Stimulated activated CD8-positive, alpha-beta memory T cell treated with anti-CD3 and anti-CD28 coated beads, Interleukin-12 subunit alpha, Interleukin-12 subunit beta, amount 100 ng/mL, for 4 hours (primary cell): ENCODE measurements at regions not wholly inside any gene's neighbourhood (a gene's known extent, or its start where the extent isn't known, plus 50 kb on each side); places are given as distances from the start of the nearest gene placed in this dataset.
A peak's percentile ranks its signal among the peaks of the same experiment; 100 is the strongest.

Experiments used
- DNase-seq: peaks from one replicate; pipeline ENCODE4 v3.0.0-alpha.2; 2020; ENCODE audit warnings: low read depth

DNA sequence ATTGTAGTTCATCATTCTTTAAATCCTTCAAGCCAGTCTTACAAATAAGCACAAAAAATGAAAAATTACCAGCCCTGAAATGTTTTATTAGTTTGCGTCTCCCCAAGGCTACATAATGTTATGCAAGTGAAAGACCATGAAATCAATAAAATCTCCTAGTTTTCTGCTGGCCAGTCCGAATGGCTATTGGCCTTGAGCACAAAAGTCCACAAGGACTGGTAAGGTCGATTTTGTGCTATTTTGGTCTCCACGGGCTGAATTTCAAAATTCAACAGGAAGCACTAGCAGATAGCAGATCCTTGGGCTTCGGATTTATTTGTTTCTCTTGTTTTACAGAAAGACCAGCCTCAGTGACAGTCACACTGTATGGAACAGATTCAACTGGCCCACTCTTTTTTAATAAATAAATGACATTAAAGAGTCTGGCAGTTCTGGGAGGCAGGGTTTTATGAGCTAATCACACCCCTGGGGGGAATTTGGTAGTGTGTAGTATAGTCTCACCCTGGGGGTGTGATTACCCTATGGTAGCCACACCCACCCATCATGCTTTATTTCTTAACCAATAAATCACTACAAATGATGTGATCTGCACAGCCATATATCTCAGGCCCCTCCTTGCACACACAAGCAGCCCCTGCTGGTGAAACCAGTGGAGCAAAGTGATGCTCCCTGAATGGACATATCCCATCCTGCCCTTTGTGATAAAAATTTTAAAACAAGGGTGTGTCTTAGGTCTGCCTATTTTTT is 51.1 kb upstream of the TMEM33 start:
- DNase-seq, result no peak

DNA sequence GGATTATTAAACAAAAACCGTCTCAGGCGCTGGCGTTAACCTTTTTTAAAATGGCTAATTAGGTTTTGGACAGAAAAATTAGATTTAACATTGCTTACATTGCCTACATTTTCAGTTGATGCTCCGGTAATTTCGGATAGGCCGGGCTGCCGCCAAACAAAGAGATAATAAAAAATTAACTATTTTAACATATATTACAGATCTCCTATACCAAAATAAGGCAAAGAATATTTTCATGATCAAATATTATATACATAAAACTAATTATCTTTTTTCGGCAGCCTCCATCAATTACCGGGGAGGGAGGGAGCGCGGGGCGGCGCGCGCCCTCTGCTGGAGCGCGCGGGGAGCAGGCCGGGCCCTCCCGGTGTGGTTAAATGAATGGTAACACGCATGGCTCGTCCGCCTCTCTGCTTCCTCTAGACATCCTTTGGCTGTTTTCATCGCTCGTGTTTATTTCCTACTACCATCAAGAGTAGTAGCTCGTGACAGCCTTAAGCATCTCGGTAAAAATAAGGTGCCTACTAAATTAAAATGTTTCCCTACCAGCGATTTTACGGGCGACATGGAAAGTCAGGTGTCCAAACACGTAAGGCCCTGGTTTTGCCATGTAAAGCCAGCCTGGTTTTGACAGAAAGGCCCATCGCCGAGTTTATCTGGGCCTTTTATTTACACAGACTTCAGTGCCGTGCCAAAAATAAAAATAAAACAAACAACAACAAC is 52.4 kb upstream of the TMEM33 start:
- DNase-seq, result peak; percentile 14

DNA sequence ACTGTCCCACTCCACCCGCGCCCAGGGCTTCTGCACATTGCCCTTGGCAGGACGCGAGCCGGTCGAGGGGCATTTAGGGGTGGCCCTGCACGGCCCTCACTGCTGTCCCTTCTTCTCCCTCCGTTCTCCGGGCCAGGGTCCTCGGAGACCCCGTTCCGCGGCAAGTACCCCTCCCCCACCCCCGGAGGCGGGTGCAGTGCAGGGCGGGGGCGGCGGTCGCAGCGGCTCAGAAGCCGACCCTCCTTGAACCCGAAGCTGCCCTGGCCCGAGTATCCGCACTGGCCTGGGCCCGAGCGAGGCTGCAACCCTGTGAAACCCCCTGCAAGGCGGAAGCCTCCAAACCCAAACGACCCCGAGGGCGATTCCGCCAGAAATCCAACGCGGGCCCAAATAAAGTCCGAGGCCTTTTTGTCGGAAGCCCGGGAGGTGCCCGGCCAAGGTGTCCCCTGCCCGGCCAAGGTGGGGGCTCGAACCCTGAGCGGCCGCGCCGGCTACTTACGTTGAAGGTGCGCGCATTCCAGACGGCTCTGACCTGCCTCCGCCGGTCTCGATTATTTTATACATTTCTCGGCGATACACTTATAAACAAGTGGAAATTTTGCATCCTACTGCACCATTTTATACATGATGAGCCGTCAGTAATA is 53.1 kb upstream of the TMEM33 start:
- no peak for DNase-seq

DNA sequence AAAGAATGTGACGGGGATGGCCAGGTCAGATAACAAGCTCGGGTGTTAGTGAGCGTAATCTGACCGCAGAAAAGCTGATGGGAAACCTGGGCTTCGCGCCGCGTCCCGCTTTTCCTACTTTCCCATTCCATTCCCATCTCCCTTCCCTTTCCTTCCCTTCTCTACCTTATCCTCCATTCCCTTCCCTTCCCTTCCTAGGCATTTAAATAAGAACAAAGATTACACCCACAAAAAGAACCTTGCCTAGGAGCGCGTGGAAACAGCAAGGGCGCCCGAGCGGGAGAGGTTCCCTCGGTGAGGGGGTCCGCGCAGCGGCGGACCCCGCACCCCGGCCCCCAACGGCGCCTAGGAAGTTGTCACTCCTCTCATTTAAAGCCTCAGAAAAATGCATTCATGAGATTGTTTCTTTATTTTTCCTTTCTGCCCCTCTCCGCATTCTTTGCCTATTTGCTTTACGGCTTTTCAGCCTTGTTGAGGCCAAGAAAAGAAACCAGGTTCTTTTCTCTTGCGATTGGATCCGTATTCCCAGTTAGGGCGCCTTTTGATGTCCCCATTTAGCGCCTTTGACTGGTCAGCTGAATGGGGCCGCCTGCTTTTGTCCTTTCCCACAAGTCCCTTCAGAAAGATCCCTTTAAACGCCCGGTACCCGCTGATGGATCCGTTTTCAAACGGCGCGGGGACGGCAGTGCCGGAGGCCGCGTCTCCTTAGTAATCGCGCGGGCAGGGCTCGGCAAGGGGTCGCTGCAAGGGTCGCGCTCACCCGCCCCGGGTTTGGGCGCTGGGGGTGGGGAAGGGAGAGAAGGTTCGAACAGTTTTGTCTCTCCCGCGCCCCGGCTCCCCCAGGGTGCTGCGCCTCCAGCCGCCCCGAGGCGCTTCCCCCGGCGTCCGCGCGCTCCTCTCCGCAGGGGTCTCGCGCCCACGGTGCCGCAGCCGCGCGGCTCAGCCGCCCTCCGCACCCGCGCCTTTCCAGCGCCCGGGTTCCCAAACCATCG is 54.1 kb upstream of the TMEM33 start:
- DNase-seq, result no peak

DNA sequence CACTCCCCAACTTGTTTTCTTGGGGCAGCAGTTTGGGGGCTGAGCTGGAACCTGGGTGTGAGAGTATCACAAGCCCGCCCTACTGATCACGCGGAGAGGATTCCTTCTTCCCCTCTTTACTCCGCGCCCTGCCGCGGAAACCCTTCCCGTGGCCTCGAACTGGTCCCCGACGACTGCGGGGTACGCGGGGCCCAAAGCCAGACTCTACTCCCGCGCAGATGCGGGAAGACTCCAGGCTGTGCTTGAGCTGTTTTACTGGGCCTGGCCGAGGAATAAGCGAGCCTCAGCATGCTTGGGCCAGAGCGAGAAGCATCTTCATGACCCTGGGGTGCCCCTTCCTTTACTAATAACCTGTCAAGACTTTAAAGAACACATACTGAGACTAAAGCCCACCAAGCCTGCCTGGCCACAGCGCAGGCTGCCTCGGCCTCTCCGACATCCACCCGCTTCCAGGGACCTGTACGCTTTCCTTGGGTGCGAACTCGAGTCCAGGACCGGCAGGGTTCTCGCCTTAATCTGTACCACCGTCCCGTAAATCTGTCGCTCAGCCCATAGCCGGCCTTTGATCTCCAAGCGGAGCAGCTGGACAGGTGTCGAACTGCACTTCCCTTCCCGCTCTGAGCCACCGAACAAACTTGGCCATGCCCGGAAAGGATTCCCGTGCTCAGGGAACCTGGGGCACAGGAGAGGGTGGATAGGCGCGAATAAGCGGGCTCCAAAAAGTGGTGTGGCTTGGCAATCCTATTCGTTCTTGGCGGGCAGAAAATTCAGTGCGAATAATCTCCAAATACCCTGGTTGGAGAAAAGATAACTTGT is 55.0 kb upstream of the TMEM33 start:
- no peak for DNase-seq

DNA sequence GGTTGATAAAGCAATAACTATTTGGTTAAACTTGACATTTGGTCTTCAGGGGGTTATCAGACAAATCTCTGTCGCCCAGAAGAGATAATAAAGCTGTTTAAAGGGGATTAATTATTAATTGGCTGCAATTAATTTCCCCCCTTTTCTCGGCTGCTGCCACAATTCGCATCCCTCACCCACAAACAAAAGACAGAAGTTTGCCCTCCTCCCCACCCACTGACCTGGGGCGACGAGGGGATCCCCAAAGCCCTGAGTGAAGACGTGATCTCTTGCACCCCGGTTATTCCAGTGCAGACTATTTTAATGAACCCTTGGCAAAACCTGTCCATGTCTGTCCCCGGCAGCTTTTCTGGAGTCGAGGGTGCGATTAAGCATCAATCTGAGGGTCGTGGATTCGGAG is 55.7 kb upstream of the TMEM33 start:
- no peak for DNase-seq

DNA sequence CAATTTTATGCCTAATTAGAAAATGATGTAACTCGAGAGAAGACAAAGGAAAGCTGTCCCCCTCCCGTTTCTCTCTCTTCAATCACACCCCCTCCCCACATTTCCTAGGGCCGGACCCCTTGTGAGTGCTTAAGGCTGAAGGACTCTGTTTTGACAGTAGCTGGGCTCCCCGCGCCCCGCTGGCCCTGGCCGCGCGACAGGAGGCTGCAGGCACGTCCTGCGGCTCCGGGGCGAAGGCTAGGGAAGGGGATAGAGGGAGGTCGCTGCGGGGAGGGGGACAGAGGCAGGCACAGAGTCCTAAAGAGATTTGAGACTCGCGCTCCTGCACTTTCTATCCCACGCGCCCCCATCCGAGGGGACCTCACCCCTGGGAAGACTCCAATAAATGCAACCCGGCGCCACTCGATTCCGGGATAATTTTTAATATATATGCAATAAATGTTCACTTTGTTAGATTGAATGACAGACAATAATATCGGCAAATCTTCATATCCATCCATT is 56.2 kb upstream of the TMEM33 start:
- DNase-seq, result no peak

DNA sequence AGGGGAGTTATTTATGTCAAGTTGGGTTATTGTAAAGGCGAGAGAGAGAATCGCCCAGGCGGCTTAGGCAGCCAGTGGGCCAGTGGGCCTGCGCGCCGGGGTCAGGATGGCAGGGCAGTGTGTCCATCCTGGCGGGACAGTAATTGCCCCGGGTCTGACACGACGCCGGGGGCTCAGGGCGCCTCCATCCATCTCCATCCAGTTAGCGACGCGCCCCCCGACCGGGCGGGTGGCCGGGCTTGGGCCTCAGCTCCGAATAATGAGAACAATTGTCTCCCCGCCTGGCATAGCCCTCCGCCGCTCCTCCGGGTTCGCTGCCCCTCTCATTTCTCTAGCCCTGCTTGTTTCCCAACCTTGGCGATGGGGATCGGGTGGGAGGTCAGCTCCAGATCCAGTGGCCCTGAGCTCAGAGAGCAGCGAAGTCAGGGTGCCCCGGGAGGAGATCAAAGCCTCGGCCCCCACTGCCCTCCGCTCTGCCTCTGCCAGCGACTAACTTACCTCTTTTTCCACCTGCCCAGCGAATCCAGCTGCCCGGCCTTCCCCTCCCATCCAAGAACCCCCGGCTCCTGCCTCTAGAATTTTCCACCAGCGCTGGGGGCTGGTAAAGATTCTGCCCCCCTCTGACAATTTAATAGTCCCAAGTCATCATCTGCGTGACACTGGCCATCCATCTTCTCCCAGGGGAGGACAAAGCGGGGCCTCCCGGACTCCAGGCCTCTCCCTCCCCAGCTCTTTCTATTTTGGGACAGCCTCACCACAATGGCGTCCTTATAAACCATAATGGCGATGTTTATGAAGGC is 56.9 kb upstream of the TMEM33 start:
- DNase-seq, result no peak

DNA sequence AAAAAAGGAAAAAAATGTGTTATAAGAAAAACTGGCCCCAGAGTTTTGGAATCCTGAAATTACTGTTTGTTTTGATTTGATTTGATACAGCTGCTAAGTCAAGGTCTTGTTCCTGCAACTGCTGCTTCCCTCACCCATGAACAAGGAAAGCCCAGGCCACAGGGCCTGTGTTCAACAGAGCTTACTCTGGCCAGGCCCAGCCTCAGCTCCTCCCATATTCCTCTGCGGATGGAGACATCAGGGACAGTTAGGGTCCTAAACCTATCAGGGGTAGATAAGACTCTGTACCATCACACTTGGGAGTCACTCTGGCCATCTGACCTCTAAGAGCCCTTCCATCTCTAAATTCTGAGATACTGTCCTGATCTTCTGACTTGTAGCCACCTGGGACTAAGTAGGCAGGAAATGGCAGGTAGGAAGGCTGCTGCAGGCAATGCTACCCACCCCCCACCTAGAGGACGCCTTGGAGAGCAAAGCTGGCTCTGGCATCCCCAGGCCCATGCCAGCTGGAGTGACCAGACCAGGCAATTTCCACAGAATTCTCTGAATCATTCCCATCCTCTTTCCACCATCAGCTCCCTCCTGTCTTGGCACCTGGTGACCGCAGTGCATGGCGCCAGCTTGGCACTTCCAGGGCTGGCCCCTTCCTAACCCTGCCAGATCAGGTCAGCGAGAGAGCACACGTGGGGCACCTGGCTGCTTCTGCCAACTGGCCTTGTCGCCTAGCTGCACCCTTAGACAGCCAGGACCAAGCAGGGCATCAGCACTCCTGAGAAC is 58.0 kb upstream of the TMEM33 start:
- no peak for DNase-seq

DNA sequence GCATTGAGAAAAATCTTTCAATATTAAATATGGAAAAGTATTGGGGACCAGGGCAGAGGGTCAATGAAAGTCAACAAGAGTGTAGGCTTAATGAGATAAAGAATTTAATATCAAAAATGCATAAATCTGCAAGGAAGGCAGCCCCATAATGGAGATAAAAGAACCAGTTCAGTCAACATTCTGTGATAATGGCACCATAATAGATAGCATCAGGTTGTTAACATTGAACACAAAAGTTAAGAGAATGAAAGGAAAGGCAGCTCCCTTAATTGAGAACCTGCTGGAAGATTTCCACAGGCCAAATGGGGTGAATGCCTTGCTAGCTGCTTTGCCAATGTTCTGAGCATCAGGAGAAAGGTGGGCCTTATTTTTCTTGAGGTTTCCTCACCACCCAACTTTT is 60.4 kb upstream of the TMEM33 start:
- DNase-seq, result no peak

DNA sequence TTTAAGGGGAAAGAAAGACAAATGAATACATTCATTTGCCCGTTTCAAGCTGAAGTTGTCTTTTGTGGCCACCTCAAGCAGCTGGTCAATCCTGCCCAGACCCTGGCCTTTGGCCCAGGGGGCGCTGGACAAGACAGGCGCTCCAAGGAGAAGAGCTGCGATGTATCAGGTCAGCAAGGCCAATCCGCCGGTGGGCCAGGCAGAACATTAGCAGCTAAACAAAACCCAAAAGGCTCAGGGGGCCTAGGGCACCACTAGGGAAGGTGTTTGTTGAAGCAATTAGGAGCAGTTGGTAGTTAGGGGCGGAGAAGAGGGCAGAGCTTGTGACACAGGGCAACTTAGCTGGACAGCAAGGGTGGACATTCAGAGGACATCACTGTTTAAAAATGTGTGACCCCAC is 60.8 kb upstream of the TMEM33 start:
- no peak for DNase-seq

DNA sequence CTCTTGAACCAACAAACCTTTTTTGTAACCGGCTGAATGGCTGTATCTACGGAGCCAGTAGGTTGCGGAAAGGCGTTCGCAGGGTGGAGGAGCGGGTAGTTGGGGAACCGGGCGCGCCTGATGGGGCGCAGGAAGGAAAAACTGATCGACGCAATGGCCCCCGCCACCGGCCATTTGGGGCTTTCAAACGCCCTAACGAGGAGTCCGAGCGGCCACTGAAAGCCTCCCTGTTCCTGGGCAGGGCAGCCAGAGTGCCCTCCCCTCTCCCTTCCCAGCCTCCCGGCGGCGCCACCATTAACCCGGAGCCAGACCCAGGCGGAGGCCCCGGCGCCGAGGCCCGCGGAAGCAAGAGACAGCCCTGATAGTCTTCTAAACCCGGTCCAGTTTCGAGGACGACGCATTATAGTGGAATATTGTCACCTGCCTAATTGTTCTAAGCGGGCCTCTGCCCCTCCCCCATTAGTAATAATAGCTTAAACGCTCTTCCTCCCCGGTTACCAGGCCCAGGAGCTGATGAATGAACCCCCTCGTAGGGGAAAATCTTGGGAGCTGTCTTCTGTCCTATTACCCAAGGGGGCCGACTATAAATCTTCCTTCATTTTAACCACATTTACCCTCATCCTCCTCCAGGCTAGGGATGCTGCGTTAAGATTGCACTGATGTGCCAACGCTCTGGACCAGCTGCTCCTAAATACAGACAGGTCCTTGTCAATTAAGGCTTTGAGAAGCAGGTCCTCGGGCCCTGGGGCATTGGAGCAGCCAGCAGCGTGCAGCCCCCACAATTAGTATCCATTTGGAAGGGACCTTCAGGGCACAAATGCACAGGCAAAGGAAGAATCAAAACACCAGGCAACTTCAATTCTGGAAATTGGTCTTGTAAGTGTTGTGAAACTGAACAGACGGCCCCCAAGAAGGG is 61.6 kb upstream of the TMEM33 start:
- no peak for DNase-seq

DNA sequence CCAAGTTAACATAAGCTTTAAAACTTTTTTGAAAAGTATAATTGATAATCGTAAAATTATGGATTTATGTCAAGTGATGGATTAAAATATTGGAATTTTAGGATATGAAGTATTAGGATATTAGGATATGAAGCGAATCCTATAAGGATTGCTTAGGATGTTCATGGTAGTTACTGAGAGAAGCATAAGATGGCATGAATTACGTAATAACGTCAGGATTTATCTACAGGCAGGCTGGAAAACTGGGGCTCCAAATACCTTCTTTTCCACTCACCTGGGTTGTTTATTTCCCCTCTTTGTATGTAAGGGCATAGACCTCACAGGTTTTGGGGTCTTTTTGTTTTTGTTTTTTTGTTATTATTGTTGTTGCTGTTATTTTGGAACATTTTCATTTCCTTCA is 65.2 kb upstream of the TMEM33 start:
- DNase-seq, result no peak

DNA sequence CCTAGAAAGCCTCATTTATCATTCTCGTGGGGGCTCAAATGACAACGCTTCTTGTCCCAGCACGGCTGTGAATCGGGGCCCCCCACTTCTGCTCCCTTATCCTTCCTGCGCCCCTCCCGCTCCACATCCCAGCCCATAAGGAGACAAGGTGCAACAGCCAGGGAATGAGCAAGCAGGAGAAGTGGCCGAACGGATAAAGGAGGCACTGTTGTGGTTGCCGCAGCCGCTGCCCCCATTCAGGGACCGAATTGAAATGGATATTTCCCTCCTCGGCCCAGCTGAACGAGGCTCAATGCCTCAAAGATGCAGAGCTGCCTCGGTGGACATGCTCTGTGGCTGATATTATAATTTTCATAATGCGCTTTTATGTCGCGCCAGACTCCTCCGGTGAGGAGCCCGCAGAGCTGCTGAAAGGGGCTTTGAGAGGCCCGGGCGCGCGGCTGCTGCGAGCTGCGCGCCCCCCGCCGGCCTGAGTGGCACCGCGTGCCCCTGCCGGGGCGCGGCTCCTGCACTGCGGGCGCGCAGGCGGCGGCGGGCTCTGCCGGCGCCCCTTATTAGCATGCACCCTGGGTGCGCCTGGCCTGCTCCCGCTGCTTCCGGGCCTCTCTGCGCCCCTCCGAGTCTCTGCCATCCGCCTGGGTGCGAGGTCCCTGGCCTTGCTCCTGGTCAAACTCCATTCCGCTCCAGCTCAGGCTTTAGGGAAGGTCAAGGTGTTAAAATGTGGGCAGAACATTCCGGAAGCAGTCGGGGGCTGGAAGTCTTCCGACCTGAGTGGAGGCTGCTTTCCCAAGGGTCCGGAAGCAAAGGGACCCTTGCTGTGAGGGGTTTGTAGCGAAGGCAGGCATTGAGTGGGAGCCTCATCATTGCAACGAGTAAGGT is 68.2 kb upstream of the TMEM33 start:
- DNase-seq, result no peak

DNA sequence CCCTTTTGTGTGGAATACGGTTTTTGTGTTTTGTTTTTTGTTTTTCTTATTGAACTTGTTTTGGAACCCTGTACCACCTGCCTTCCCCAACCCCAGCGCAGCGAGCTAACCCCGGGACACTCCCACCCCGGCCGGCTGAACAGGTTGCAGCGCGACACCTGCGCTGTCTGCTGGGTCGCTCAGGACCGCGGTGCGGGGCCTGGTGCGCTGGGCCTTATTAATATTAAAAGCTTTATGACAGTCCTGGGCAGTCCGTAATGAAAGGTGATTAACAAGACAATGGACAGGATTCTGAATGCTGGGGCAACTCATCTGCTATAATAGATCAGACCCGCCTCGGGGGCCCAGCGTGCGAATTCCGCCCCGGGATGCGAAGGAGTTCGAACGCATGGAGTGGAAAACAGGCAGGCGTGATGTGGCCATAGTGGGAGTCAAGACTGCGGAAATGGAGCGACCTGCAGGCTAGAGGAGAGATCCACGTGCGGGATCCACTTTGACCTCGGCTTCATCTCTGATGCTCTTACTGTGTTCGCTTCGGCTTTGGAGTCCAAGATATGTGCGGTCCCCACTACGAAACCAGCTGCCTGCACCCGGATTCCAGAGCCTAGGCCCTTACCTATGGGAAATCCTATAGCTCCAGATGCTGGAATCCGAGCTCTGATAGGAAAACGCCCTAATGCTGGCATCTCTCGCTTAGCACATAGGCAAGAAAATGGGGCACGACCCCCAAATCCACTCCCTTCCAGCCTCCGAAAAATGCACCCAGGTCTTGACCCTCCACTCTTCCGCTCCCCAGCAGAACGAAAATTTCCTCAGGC is 69.0 kb upstream of the TMEM33 start:
- DNase-seq, result no peak

DNA sequence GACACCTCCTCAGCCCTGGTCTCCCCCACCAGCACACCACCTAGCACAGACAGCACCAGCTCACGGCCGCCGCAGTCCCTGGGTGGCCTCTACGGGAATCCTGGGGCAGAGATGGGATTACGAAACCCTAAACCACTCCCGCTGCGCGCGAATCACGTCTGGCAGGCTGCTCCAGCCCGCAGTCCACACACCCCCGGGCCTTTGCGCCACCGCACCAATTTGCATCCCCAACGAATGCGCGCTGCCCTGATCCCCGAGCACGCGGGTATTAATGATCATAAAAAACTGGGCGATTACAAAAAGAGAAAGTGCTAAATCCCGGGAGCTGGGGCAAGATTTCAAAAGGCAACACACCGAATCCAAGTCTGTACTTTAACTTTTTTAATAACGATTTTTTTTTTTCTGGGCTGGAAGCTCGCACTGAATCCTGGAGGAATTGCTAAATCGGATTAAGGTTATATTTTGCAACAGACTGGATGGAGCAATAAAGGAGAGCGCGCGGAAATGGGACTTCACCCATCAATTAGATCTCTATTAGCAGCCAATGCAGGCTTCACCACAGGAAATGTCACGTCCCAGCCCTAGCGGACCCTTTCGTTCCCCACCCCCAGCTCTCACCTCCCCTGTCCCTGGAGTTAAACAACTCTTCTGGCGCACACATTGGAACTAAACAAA is 69.8 kb upstream of the TMEM33 start:
- no peak for DNase-seq
